K562 (cell line): ENCODE measurements at regions not wholly inside any gene's neighbourhood (a gene's known extent, or its start where the extent isn't known, plus 50 kb on each side); places are given as distances from the start of the nearest gene placed in this dataset.

Source experiments
- CEBPZ ChIP-seq: fragments of 150-350 bp; IDR thresholded peaks from 2 replicates; pipeline ENCODE4 v1.6.1; 2014; ENCODE audit warnings: low read depth, mild to moderate bottlenecking, low read length, borderline replicate concordance
- CXXC5 ChIP-seq: fragments of 250-450 bp; sonication (Bioruptor Pico); IDR thresholded peaks from 2 replicates; pipeline ENCODE4 v1.8.0; 2022; ENCODE audit warnings: inconsistent platforms, mild to moderate bottlenecking, moderate library complexity
- FOXK1 ChIP-seq: sonication (generic); formaldehyde crosslinking; IDR thresholded peaks from 2 replicates; pipeline ENCODE4 v1.8.0; 2022; ENCODE audit warnings: missing genetic modification reagents, mild to moderate bottlenecking, borderline replicate concordance
- KAT2B ChIP-seq: IDR thresholded peaks from one replicate; pipeline ENCODE4 v1.6.1; 2012; ENCODE audit warnings: low read depth, mild to moderate bottlenecking, control low read depth, inconsistent platforms, low read length, moderate library complexity
- LARP7 ChIP-seq: fragments of 450-650 bp; IDR thresholded peaks from 2 replicates; pipeline ENCODE4 v1.6.1; 2016
- LEF1 ChIP-seq: fragments of 450-650 bp; IDR thresholded peaks from 2 replicates; pipeline ENCODE4 v1.6.1; 2016; ENCODE audit warnings: mild to moderate bottlenecking
- MTA1 ChIP-seq: fragments of 450-650 bp; IDR thresholded peaks from 2 replicates; pipeline ENCODE4 v1.6.1; 2017; ENCODE audit warnings: borderline replicate concordance
- PHF8 ChIP-seq: fragments of 200-600 bp; sonication (generic); IDR thresholded peaks from 2 replicates; pipeline ENCODE4 v1.6.1; 2012; ENCODE audit warnings: mixed run types, mild to moderate bottlenecking, inconsistent platforms, low read length, moderate library complexity, borderline replicate concordance
- SREBF1 ChIP-seq: fragments of 150-350 bp; IDR thresholded peaks from 2 replicates; pipeline ENCODE4 v1.6.1; 2014; ENCODE audit warnings: antibody characterized with exemption, low read depth, low read length, borderline replicate concordance
- THAP12 ChIP-seq: fragments of 250-450 bp; sonication (Bioruptor Pico); IDR thresholded peaks from 2 replicates; pipeline ENCODE4 v1.9.0; 2021; ENCODE audit warnings: mild to moderate bottlenecking, inconsistent platforms
- TOE1 ChIP-seq, 2 experiments: fragments of 450-650 bp in 1 of 2; sonication (generic) in 1 of 2; formaldehyde crosslinking in 1 of 2; IDR thresholded peaks; 2 replicates each; pipeline versions ENCODE4 v1.7.1 to v1.8.0; 2016 to 2022; ENCODE audit warnings: borderline replicate concordance in 2 of 2, mild to moderate bottlenecking in 2 of 2, antibody characterized with exemption in 1 of 2, inconsistent platforms in 1 of 2, low read depth in 1 of 2, missing genetic modification reagents in 1 of 2, moderate library complexity in 1 of 2
- TRIM28 ChIP-seq: fragments of 450-650 bp; IDR thresholded peaks from 2 replicates; pipeline ENCODE4 v1.6.1; 2017
- ZNF512 ChIP-seq: IDR thresholded peaks from 2 replicates; pipeline ENCODE4 v1.6.1; 2016; ENCODE audit warnings: missing genetic modification characterization, missing compliant biosample characterization
- ZNF592 ChIP-seq: fragments of 450-650 bp; IDR thresholded peaks from 2 replicates; pipeline ENCODE4 v1.6.1; 2017; ENCODE audit warnings: antibody characterized with exemption, mild to moderate bottlenecking
- ZNF785 ChIP-seq: fragments of 250-450 bp; sonication (Bioruptor Pico); IDR thresholded peaks from 2 replicates; pipeline ENCODE4 v1.4.0; 2020; ENCODE audit warnings: mild to moderate bottlenecking

- TF ChIP-seq CEBPZ (no peak), THAP12 (CRISPR knock-in tag) (no peak), MTA1 (no peak), ZNF592 (no peak), TRIM28 (peak; percentile 84), ZNF512 (tag) (no peak), ZNF785 (CRISPR knock-in tag) (no peak), CXXC5 (CRISPR knock-in tag) (no peak; the same call in 1 of the 2 replicates), KAT2B (no peak), PHF8 (no peak), SREBF1 (no peak), LEF1 (peak; percentile 66), LARP7 (no peak), TOE1 (IDR thresholded peaks at IDR 0.05; ENCODE audit: borderline replicate concordance) (peak; percentile 80; the same call in 1 of the 2 replicates), TOE1 (CRISPR knock-in tag; IDR thresholded peaks at IDR 0.05; ENCODE audit: borderline replicate concordance, low read depth) (no peak), FOXK1 (CRISPR knock-in tag) (no peak)
Observed at GRCh38 chr12:124636138-124636978, 68.9 kb upstream of the NCOR2 start (continued).
